Duodenal mucosa (tissue), 2 donors: ENCODE measurements at regions not wholly inside any gene's neighbourhood (a gene's known extent, or its start where the extent isn't known, plus 50 kb on each side); places are given as distances from the start of the nearest gene placed in this dataset.

Experiments
- H3K27ac ChIP-seq: one replicate; pipeline ENCODE4 v1.7.0; 2013; ENCODE audit warnings: low read depth, low read length
- H3K27me3 ChIP-seq, 2 donors: one replicate each; pipeline ENCODE4 v1.7.0; 2013; ENCODE audit warnings: low read length in 2 of 2, control low read depth in 1 of 2; ENCODE audit not compliant: insufficient read depth in 2 of 2, control insufficient read depth in 1 of 2
- H3K36me3 ChIP-seq, 2 donors: one replicate each; pipeline ENCODE4 v1.7.0; 2013; ENCODE audit warnings: low read length in 2 of 2, control low read depth in 1 of 2; ENCODE audit not compliant: insufficient read depth in 2 of 2, control insufficient read depth in 1 of 2
- H3K4me1 ChIP-seq, 2 donors: one replicate each; pipeline ENCODE4 v1.7.0; 2013; ENCODE audit warnings: low read length in 2 of 2, control low read depth in 1 of 2; ENCODE audit not compliant: insufficient read depth in 2 of 2, control insufficient read depth in 1 of 2
- H3K4me3 ChIP-seq, 2 donors: one replicate each; pipeline ENCODE4 v1.7.0; 2013; ENCODE audit warnings: low read length in 2 of 2, low read depth in 1 of 2
- H3K9ac ChIP-seq, 2 donors: one replicate each; pipeline ENCODE4 v1.7.0; 2013; ENCODE audit warnings: low read length in 2 of 2, low read depth in 1 of 2
- H3K9me3 ChIP-seq, 2 donors: one replicate each; pipeline ENCODE4 v1.7.0; 2013; ENCODE audit warnings: low read length in 2 of 2, control low read depth in 1 of 2; ENCODE audit not compliant: control insufficient read depth in 1 of 2

DNA sequence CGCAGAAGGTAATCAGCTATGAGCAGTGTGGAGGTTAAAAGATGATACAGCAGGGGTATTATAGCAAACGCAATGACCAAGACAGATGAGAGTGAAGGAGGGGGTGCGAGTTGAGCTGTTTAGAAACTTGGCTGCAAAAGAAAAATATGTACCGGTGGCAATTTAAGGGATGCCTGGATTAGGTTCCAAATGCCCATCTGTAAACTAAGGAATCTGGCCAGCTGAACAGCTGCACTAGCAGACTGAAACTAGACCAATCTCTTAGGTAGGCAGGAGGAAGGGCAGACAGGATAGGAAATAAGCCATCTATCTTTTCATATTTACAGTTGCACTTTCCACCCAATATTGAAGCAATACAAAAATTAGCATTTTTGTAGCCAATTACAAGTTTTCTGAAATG lies 407.6 kb downstream of the HTR1B start:
- Histone ChIP-seq H3K9me3 (peaks cover 0 to 5% of the 10 kb centered on the region in 2 donors), H3K4me3 (no peak overlapping the region), H3K27ac (no peak overlapping the region), H3K36me3 (no peaks in the 10 kb centered on the region), H3K4me1 (no peaks in the 10 kb centered on the region), H3K27me3 (no peaks in the 10 kb centered on the region), H3K9ac (no peak overlapping the region)

DNA sequence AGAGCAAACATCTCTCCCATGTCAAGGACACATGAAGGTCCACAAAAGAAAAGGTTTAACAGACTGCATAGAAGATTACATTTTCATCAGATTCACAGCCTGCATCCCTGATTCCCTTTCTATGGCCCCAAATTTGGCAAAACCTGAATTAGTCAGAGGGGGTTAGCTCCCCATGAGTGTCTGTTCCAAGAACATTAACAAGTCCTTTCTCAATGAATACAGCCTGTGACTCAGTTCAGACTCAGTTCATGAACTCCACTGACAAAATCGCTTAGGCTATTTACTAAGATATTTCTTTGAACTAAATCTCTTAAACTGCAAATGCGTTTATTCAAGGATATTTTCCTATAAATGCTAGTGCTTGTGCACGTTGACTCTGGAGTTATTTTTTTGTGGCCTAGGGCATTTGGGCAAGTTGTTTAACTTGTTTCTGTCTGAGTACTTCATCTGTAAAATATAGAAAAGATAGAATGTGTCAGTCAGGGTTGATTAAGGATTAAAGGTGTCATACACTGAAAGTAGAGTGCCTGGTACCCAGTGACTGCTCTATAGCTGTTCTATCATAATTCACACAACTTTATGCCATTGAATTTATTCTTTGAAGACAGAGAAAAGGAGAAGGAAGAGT lies 422.6 kb downstream of the HTR1B start:
- Histone ChIP-seq H3K9ac (no peak overlapping the region), H3K36me3 (no peaks in the 10 kb centered on the region), H3K4me3 (no peak overlapping the region), H3K27me3 (no peaks in the 10 kb centered on the region), H3K4me1 (no peaks in the 10 kb centered on the region), H3K9me3 (peaks cover 0 to 17% of the 10 kb centered on the region in 2 donors), H3K27ac (no peak overlapping the region)

DNA sequence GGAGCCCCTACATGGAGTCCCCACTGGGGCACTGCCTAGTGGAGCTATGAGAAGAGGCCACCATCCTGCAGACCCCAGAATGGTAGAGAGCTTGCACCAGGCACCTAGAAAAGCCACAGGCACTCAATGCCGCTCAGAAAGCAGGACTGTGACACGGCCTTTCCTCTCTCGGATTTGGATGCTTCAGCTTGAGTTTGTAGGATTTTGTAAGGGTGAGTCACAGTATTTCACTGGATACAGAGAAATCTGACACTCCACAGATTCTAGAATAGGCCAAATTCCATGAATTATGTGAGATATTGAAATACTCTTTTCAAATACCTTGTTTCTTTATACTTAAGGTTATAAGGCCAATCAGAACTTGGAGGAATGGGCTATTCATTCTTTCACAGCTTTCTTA lies 424.5 kb downstream of the HTR1B start:
- Histone ChIP-seq H3K4me3 (no peak overlapping the region), H3K9ac (no peak overlapping the region), H3K4me1 (no peaks in the 10 kb centered on the region), H3K27ac (no peak overlapping the region), H3K27me3 (no peaks in the 10 kb centered on the region), H3K9me3 (peaks cover 0 to 17% of the 10 kb centered on the region in 2 donors), H3K36me3 (no peaks in the 10 kb centered on the region)

DNA sequence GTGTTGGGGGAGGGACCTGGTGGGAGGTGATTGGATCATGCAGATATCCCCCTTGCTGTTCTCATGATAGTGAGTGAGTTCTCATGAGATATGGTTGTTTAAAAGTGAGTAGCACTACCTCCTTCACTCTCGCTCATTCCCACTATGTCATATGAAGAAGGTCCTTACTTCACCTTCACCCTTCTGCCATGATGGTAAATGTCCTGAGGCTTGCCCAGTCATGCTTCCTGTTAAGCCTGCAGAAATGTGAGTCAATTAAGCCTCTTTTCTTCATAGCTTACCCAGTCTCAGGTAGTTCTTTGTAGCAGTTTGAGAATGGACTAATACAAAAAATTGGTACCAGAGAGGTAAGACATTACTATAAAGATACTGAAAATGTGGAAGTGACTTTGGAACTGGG lies 425.9 kb downstream of the HTR1B start:
- H3K4me3 ChIP-seq = no peak overlapping the region
- H3K9ac ChIP-seq = no peak overlapping the region
- peaks cover 0 to 14% of the 10 kb centered on the region in 2 donors for H3K9me3 ChIP-seq
- no peaks in the 10 kb centered on the region for H3K27me3 ChIP-seq
- no peak overlapping the region for H3K27ac ChIP-seq
- H3K36me3 ChIP-seq = no peaks in the 10 kb centered on the region
- H3K4me1 ChIP-seq = no peaks in the 10 kb centered on the region

DNA sequence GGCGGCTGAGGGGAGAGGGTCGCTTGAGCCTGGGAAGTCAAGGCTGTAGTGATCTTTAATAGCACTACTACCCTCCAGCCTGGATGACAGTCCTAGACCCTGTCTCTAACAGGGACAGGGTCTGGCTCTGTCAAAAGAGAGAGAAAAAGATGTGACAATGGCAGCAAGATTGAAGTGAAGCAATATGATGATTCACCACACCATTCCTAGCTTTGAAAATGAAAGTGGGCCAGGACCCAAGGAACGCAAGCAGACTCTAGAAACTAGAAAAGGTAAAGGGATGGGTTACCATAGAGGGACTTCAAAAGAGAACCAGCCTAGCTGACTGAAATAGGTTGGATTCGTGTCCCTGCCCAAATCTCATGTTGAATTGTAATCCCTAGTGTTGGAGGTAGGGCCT lies 426.9 kb downstream of the HTR1B start:
- H3K9me3 ChIP-seq = peaks cover 0 to 14% of the 10 kb centered on the region in 2 donors

DNA sequence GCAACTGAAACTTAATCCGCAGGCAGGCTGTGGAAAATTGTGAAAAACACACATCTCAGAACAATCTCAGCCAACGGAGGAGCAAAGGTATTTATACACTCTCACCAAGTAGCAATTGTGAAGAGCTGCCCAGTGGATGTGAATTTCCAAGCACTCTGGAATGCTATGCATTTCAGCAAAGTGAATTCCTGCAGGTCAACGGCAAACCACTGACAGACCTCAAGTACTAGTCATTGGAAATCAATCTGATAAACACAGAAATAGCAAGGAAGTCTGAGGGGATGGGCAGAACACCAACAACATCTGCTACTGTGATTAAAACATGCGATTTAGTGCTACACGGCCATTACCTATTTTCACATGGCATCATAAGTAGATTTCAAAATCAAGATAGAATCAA lies 429.1 kb downstream of the HTR1B start:
- no peaks in the 10 kb centered on the region for H3K36me3 ChIP-seq
- peaks cover 0 to 14% of the 10 kb centered on the region in 2 donors for H3K9me3 ChIP-seq
- H3K4me3 ChIP-seq = no peak overlapping the region
- H3K4me1 ChIP-seq = no peaks in the 10 kb centered on the region
- H3K27me3 ChIP-seq = no peaks in the 10 kb centered on the region
- no peak overlapping the region for H3K9ac ChIP-seq
- no peak overlapping the region for H3K27ac ChIP-seq

More for the DNA sequence above, 426.9 kb downstream of the HTR1B start:
- no peak overlapping the region for H3K27ac ChIP-seq
- H3K4me3 ChIP-seq = no peak overlapping the region
- no peaks in the 10 kb centered on the region for H3K27me3 ChIP-seq
- H3K9ac ChIP-seq = no peak overlapping the region
- H3K4me1 ChIP-seq = no peaks in the 10 kb centered on the region
- no peaks in the 10 kb centered on the region for H3K36me3 ChIP-seq

DNA sequence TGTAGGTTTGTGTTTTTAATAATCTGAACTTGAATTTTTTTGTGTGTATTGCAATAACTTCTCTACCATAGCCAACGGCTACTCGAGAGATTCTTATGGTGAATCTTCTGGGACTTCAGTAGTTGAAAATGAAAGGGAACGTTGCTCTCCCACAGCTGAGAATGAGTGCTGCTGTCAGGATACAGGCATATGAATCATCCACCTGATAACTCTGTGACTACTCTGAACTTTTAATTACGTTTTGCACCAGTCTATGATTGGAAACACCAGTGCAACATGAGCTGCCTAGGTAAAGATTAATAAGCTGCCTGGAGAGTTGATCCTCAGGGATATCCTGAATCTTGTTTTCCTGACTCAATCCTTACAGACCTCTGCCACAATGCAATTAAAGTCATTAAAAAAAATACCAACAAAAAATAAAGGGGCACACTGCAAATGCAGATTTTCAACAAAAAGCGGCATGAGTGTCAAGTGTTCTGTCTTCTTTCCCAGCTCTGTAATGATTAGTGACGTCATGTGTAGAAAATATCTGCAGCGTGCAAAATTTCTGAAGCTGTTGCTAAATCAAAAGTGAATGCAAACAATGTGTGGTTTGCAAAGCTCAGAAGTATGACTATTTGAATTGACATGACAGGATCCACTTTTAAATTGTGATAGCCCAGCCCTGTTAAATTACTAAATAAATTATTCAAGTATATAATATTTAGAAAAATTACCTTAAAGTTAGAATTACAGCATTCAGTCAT lies 432.2 kb downstream of the HTR1B start:
- no peak overlapping the region for H3K9ac ChIP-seq
- no peak overlapping the region for H3K4me3 ChIP-seq
- no peak overlapping the region for H3K27ac ChIP-seq
- H3K36me3 ChIP-seq = no peaks in the 10 kb centered on the region
- H3K9me3 ChIP-seq = no peaks in the 10 kb centered on the region
- H3K4me1 ChIP-seq = no peaks in the 10 kb centered on the region
- H3K27me3 ChIP-seq = no peaks in the 10 kb centered on the region

DNA sequence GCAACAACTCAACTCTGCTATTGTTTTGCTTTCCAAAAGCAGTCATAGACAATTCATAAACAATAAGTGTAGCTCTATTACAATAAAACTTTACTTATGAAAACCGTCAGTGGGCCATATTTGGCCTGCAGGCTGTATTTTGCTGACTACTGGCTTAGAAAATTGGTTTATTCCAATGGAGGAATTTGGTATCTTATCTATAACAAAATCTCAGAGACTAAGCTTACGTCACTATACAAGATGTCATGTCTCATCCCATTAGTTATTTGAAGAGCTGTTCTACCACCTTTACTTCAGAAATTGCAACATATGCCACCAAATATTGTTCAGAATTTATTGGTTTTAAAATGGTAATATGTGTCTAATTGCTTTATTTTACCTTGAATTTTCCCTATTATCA lies 436.9 kb downstream of the HTR1B start:
- H3K27me3 ChIP-seq = no peaks in the 10 kb centered on the region
- no peak overlapping the region for H3K27ac ChIP-seq
- H3K9ac ChIP-seq = no peak overlapping the region
- no peaks in the 10 kb centered on the region for H3K9me3 ChIP-seq
- no peaks in the 10 kb centered on the region for H3K36me3 ChIP-seq
- no peaks in the 10 kb centered on the region for H3K4me1 ChIP-seq
- no peak overlapping the region for H3K4me3 ChIP-seq

DNA sequence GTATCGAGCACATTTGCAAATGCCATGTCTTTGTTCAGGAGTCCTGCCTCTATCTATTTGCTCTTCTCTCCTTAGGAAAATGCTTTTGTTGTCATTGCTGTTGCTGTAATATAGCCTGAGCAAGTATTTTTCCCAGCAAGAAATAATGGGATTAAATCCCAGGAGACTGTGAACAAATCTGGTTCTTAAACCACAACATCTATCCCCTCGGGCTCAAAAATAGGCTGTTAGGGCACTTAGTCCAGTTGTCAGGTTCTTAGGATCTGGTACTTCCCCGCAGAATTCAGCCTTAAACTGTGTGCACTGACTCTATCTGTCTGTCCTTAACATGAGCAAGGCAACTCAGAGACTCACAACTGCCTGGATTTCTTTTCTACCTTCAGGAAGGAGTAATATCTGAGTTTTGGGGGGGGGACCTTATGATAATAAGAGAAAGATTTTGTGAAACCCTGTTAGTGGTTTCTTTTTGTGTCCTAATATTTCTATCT lies 437.5 kb downstream of the HTR1B start:
- Histone ChIP-seq H3K4me3 (no peak overlapping the region), H3K27ac (no peak overlapping the region), H3K27me3 (no peaks in the 10 kb centered on the region), H3K9me3 (no peaks in the 10 kb centered on the region), H3K36me3 (no peaks in the 10 kb centered on the region), H3K9ac (no peak overlapping the region), H3K4me1 (no peaks in the 10 kb centered on the region)

DNA sequence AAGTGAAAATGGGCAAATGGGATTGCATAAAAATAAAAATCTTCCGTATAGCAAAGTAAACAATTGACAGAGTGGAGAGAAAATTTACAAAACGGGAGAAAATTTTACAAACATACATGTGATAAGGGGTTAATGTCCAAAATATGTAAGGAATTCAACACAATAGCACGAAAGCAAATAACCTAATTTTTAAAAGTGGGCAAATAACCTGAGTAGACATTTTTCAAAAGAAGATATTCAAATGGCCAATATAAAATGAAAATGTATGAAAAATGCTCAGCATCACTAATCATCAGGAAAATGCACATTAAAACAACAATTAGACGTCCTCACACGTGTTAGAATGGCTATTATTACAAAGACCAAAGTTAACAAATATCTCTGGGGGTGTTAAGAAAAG lies 441.5 kb downstream of the HTR1B start:
- Histone ChIP-seq H3K27me3 (no peaks in the 10 kb centered on the region), H3K4me3 (no peak overlapping the region), H3K9me3 (no peaks in the 10 kb centered on the region), H3K27ac (no peak overlapping the region), H3K36me3 (no peaks in the 10 kb centered on the region), H3K4me1 (no peaks in the 10 kb centered on the region), H3K9ac (no peak overlapping the region)
